Esophagus (tissue), 2 donors: ENCODE measurements at regions not wholly inside any gene's neighbourhood (a gene's known extent, or its start where the extent isn't known, plus 50 kb on each side); places are given as distances from the start of the nearest gene placed in this dataset.
"Not testable (repeated sequence)": the region's sequence is repeated elsewhere in the genome, so short reads cannot be mapped to it uniquely, and the experiment has no call there.

ENCODE experiments used
- H3K27ac ChIP-seq, 2 donors: one replicate each; pipeline ENCODE4 v1.5.1; 2013; ENCODE audit warnings: low read depth in 2 of 2, mild to moderate bottlenecking in 2 of 2, inconsistent platforms in 1 of 2, low read length in 1 of 2, moderate library complexity in 1 of 2
- H3K27me3 ChIP-seq, 2 donors: one replicate each; pipeline ENCODE4 v1.6.1; 2013; ENCODE audit warnings: low read length in 2 of 2, control low read depth in 1 of 2, mild to moderate bottlenecking in 1 of 2; ENCODE audit not compliant: insufficient read depth in 2 of 2, control insufficient read depth in 1 of 2
- H3K36me3 ChIP-seq, 2 donors: one replicate each; pipeline ENCODE4 v1.6.1; 2013; ENCODE audit warnings: low read length in 1 of 2; ENCODE audit not compliant: control insufficient read depth in 2 of 2, insufficient read depth in 2 of 2
- H3K4me1 ChIP-seq, 2 donors: one replicate each; pipeline ENCODE4 v1.6.1; 2013; ENCODE audit warnings: low read length in 1 of 2; ENCODE audit not compliant: control insufficient read depth in 2 of 2, insufficient read depth in 2 of 2
- H3K4me3 ChIP-seq, 2 donors: one replicate each; pipeline ENCODE4 v1.5.1; 2013; ENCODE audit warnings: low read length in 2 of 2, mild to moderate bottlenecking in 2 of 2, low read depth in 1 of 2, moderate library complexity in 1 of 2
- H3K9me3 ChIP-seq, 2 donors: one replicate each; pipeline ENCODE4 v1.6.1; 2013; ENCODE audit warnings: mild to moderate bottlenecking in 2 of 2, low read depth in 1 of 2, low read length in 1 of 2, moderate library complexity in 1 of 2; ENCODE audit not compliant: control insufficient read depth in 2 of 2, insufficient read depth in 1 of 2
- WGBS, 2 donors: extraction: QIAGEN DNeasy Blood & Tissue Kit; methylation state at CpG; one replicate each; pipeline ENCODE4 v1.1.7; 2013; 5-methylcytosine and 5-hydroxymethylcytosine counted together
- donor health status: healthy with polysubstance abuse.
- donor health status: Bipolar disorder and iron deficiency.

- Histone ChIP-seq H3K9me3 (no peaks in the 10 kb centered on the region), H3K27ac (no peak overlapping the region), H3K4me1 (peaks cover 2 to 3% of the 10 kb centered on the region in 2 donors), H3K27me3 (no peaks in the 10 kb centered on the region), H3K36me3 (no peaks in the 10 kb centered on the region), H3K4me3 (no peak overlapping the region)
- 69 to 77% methylated on average over 6 of the region's 6 CpGs for WGBS, 2 donors
Observed at GRCh38 chr5:142405023-142405422, 80.2 kb upstream of the SPRY4 start.

GRCh38 chr5:142404046-142404477 is 79.2 kb upstream of the SPRY4 start:
- H3K27ac ChIP-seq: peak overlapping the region; percentile 36 to 65
- 52 to 53% methylated on average over 14 of the region's 14 CpGs for WGBS, 2 donors

GRCh38 chr5:142403583-142403982 is 78.8 kb upstream of the SPRY4 start:
- no peaks in the 10 kb centered on the region for H3K27me3 ChIP-seq
- H3K9me3 ChIP-seq: no peaks in the 10 kb centered on the region
- H3K4me1 ChIP-seq: peaks cover 2 to 3% of the 10 kb centered on the region in 2 donors
- 44 to 45% methylated on average over 7 of the region's 7 CpGs for WGBS, 2 donors
- H3K36me3 ChIP-seq: no peaks in the 10 kb centered on the region
- H3K27ac ChIP-seq: peak overlapping the region; percentile 36 to 65
- no peak overlapping the region for H3K4me3 ChIP-seq

More at GRCh38 chr5:142404046-142404477, 79.2 kb upstream of the SPRY4 start:
- no peaks in the 10 kb centered on the region for H3K9me3 ChIP-seq
- H3K27me3 ChIP-seq: no peaks in the 10 kb centered on the region
- H3K36me3 ChIP-seq: no peaks in the 10 kb centered on the region
- no peak overlapping the region for H3K4me3 ChIP-seq
- peaks cover 2 to 3% of the 10 kb centered on the region in 2 donors for H3K4me1 ChIP-seq

GRCh38 chr5:142402752-142403318 is 78.0 kb upstream of the SPRY4 start:
- Histone ChIP-seq H3K4me3 (no peak overlapping the region), H3K27me3 (no peaks in the 10 kb centered on the region), H3K9me3 (no peaks in the 10 kb centered on the region), H3K4me1 (peaks cover 2 to 3% of the 10 kb centered on the region in 2 donors), H3K27ac (no peak overlapping the region), H3K36me3 (no peaks in the 10 kb centered on the region)
- WGBS, 2 donors: 95% methylated on average over 3 of the region's 3 CpGs

GRCh38 chr5:142400415-142400814 is 75.6 kb upstream of the SPRY4 start:
- H3K4me3 ChIP-seq: no peak overlapping the region
- peaks cover 2 to 3% of the 10 kb centered on the region in 2 donors for H3K4me1 ChIP-seq
- H3K27ac ChIP-seq: no peak overlapping the region
- H3K36me3 ChIP-seq: no peaks in the 10 kb centered on the region
- 80 to 88% methylated on average over 8 of the region's 8 CpGs for WGBS, 2 donors
- no peaks in the 10 kb centered on the region for H3K9me3 ChIP-seq
- no peaks in the 10 kb centered on the region for H3K27me3 ChIP-seq

GRCh38 chr5:142399891-142400290 is 75.1 kb upstream of the SPRY4 start:
- Histone ChIP-seq H3K4me3 (no peak overlapping the region), H3K4me1 (peaks cover 2 to 3% of the 10 kb centered on the region in 2 donors), H3K9me3 (no peaks in the 10 kb centered on the region), H3K27me3 (no peaks in the 10 kb centered on the region), H3K27ac (no peak overlapping the region), H3K36me3 (no peaks in the 10 kb centered on the region)
- WGBS, 2 donors: 68 to 74% methylated on average over 2 of the region's 2 CpGs

- WGBS, 2 donors: 86 to 92% methylated on average over 3 of the region's 3 CpGs
Observed at GRCh38 chr5:142398730-142399055, 73.9 kb upstream of the SPRY4 start.

GRCh38 chr5:142398011-142398729 is 73.3 kb upstream of the SPRY4 start:
- WGBS, 2 donors: 92 to 94% methylated on average over 13 of the region's 13 CpGs
- not testable (repeated sequence) for H3K4me3 ChIP-seq, H3K36me3 ChIP-seq, H3K4me1 ChIP-seq, H3K27me3 ChIP-seq, H3K27ac ChIP-seq, H3K9me3 ChIP-seq

More at GRCh38 chr5:142398730-142399055, 73.9 kb upstream of the SPRY4 start:
- Histone ChIP-seq H3K9me3 (no peaks in the 10 kb centered on the region), H3K27ac (no peak overlapping the region), H3K27me3 (no peaks in the 10 kb centered on the region), H3K4me3 (no peak overlapping the region), H3K36me3 (no peaks in the 10 kb centered on the region), H3K4me1 (no peaks in the 10 kb centered on the region)

GRCh38 chr5:142397178-142397577 is 72.4 kb upstream of the SPRY4 start:
- H3K9me3 ChIP-seq: no peaks in the 10 kb centered on the region
- no peak overlapping the region for H3K4me3 ChIP-seq
- H3K27me3 ChIP-seq: no peaks in the 10 kb centered on the region
- no peaks in the 10 kb centered on the region for H3K4me1 ChIP-seq
- H3K27ac ChIP-seq: no peak overlapping the region
- WGBS, 2 donors: 85 to 93% methylated on average over 3 of the region's 3 CpGs
- H3K36me3 ChIP-seq: no peaks in the 10 kb centered on the region
